GM10266 (cell line): ENCODE measurements at regions not wholly inside any gene's neighbourhood (a gene's known extent, or its start where the extent isn't known, plus 50 kb on each side); places are given as distances from the start of the nearest gene placed in this dataset.
"Not testable (repeated sequence)": the region's sequence is repeated elsewhere in the genome, so short reads cannot be mapped to it uniquely, and the experiment has no call there.

Experiments
- DNase-seq: peaks from one replicate; pipeline ENCODE4 v3.0.0; 2012; ENCODE audit errors: extremely low spot score
- TF ChIP-seq, protein P1 (sequence below): IDR thresholded peaks from 2 replicates; pipeline ENCODE4 v1.5.1; 2012; ENCODE audit warnings: mild to moderate bottlenecking, low read depth; ENCODE audit not compliant: control insufficient read depth, insufficient read depth; ENCODE audit errors: missing control alignments

DNA sequence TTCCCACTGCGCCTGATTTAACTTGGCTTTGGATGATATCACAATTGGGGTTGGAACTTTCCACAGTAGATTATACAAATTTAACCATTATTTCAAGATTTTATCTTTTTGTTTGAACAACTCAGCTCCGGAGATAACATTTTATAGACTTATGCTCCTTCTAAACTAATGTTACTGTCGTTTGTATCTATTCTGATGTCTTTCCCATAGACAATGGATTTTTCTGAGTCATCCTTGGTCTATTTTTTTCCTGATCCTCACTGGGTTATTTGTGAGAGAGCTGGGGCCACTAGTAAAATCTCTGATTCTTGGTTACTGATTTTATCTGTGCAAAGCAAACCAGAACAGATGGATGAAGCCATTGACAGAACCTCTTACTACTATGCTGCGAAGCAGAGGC, 175.1 kb downstream of the SLC38A4 start:
- TF ChIP-seq, protein P1, sequence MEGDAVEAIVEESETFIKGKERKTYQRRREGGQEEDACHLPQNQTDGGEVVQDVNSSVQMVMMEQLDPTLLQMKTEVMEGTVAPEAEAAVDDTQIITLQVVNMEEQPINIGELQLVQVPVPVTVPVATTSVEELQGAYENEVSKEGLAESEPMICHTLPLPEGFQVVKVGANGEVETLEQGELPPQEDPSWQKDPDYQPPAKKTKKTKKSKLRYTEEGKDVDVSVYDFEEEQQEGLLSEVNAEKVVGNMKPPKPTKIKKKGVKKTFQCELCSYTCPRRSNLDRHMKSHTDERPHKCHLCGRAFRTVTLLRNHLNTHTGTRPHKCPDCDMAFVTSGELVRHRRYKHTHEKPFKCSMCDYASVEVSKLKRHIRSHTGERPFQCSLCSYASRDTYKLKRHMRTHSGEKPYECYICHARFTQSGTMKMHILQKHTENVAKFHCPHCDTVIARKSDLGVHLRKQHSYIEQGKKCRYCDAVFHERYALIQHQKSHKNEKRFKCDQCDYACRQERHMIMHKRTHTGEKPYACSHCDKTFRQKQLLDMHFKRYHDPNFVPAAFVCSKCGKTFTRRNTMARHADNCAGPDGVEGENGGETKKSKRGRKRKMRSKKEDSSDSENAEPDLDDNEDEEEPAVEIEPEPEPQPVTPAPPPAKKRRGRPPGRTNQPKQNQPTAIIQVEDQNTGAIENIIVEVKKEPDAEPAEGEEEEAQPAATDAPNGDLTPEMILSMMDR: no peak
- no peak for DNase-seq

DNA sequence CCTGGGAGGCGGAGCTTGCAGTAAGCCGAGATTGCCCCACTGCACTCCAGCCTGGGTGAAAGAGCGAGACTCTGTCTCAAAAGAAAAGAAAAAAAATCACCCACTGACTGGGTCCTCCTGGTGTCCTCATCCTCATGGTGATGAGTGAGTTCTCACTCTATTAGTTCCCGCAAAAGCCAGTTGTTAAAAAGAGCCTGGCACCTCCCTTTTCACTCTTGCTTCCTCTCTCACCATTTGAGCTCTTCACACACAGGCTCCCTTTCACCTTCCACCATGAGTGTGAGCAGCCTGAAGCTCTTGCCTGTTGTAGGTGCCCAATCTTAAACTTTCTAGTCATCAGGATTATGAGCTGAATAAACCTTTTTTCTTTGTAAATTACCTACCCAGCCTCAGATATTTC, 176.4 kb downstream of the SLC38A4 start:
- TF ChIP-seq, protein P1: no peak
- DNase-seq: no peak

DNA sequence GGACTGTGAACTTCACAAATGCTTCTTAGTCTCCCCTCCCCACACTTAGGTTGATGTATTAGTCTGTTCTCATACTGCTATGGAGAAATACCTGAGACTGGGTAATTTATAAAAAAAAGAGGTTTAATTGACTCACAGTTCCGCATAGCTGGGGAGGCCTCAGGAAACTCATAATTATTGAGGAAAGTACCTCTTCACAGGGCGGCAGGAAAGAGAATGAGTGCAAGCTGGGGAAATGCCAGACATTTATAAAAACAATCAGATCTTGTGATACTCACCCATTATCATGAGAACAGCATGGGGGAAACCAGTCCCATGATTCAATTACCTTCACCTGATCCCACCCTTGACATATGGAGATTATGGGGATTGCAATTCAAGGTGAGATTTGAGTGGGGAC, 178.8 kb downstream of the SLC38A4 start:
- TF ChIP-seq, protein P1: no peak
- no peak for DNase-seq

DNA sequence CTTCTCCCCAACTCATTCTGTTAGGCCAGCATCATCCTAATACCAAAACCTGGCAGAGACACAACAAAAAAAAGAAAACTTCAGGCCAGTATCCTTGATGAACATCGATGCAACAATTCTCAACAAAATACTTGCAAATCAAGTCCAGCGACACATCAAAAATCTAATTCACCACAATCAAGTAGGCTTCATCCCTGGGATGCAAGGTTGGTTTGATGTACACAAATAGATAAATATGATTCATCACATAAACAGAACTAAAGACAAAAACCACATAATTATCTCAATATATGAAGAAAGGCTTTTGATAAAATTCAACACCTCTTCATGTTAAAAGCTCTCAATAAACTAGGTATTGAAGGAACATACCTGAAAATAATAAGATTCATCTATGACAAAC, 184.1 kb downstream of the SLC38A4 start:
- DNase-seq: not testable (repeated sequence)

DNA sequence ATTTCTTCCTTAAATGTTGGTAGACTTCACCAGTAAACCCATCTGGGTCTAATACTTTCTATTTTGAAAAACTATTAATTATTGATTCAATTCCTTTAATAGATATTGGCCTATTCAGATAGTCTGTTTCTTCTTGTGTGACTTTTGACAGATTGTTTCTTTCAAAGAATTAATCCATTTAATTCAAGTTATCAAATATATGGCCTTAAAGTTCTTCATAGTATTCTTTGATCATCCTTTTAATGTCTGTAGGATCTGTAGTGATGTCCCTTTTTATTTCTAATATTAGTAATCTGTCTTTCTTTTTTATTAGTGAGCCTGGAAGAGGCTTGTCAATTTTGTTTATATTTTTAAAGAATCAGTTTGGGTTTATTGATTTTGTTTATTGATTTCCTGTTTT, 190.0 kb downstream of the SLC38A4 start:
- TF ChIP-seq, protein P1: no peak
- DNase-seq: no peak

DNA sequence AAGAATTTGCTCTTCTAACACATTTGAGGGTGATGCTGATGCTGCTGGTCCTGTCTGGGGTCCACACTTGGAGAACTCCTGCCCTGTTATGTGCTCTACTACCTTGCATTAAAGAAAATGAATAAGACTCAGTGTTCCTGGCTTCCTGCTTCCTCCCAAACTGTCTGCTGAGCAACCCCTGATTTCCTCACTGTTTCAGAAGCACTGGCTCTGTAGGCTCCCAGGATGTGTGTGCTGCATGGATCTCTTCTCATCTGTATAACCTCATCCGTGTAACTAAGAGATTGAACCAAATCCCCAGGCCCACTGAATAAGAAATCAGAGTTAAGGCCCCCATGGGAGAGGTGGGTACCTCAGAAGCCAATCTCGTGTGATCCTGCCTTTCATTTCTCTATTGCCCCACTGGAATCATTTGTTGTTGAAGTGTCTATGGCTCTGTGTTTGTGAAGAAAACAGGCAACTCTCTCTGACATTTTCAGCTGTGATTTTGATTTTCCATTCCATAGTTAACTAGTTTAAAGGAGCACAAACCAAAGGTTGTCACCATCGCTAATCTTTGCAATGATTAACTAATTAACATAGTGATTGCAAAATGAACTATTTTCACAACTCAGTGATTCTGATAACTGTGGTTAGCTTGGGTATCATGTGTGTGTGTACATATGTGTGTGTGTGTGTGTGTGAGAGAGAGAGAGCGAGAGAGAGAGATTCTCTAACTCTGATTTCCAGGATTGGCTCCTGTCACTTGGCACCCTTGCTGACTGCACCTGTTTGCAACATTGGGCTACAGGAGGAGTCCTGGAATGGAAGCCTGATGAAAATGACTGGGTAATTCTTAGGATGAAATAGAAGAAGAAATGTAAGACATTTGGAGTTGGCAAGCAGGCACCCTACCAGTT, 196.2 kb downstream of the SLC38A4 start:
- TF ChIP-seq, protein P1: no peak
- DNase-seq: no peak

DNA sequence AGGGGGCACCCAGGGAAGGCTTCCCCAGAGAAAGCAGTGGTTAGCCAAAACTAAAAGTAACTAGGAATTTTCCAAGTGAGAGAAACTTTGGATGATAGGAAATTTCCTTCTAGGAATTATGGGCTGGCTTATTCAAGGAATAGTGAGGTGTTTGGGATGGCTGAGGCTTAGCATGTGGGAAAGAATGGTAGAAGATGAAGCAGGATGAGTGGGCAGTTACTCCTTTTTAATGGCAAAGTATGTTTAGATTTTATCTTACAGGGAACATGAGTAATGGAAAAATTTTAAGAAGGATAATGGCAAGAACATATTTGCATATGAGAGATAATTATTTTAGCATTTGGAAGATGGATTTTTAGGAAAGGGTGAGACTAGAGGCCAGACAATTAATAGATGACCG, 197.6 kb downstream of the SLC38A4 start:
- TF ChIP-seq, protein P1: no peak
- no peak for DNase-seq
